ENCODE measurements at regions not wholly inside any gene's neighbourhood (a gene's known extent, or its start where the extent isn't known, plus 50 kb on each side); places are given as distances from the start of the nearest gene placed in this dataset.

- Mint-ChIP-seq H3K9me3 (ENCODE audit: insufficient read depth) (no peaks in the 10 kb centered on the region), H3K4me3 (no peak overlapping the region), H3K27me3 (peaks cover 25% of the 10 kb centered on the region), H3K4me1 (no peaks in the 10 kb centered on the region), H3K27ac (no peak overlapping the region)
- no peaks in the 10 kb centered on the region for H3K4me1 ChIP-seq (ENCODE audit: control insufficient read depth in 2 of 2, insufficient read depth in 2 of 2, low read length in 2 of 2)
- ChIA-PET POLR2A (no interaction called here), CTCF (no interaction called here)
- H3K27me3 ChIP-seq (replicated peaks in 1 of 4; ENCODE audit: control extremely low read depth in 1 of 4, control insufficient read depth in 3 of 4, insufficient read depth in 4 of 4, low read length in 3 of 4): peaks cover 0 to 5% (median 1%) of the 10 kb centered on the region in 4 experiments
- H3K4me2 ChIP-seq (replicated peaks; ENCODE audit: low read depth, low read length, poor library complexity, severe bottlenecking): no peak overlapping the region
- ATAC-seq (ENCODE audit: low read depth) (no peak), DNase-seq (no peak)
- no peaks in the 10 kb centered on the region for H3K36me3 ChIP-seq (replicated peaks in 1 of 2; ENCODE audit: control extremely low read depth in 1 of 2, control insufficient read depth in 1 of 2, extremely low read depth in 1 of 2, insufficient read depth in 2 of 2, low read length in 1 of 2)
- no peak overlapping the region for H3K4me3 ChIP-seq (ENCODE audit: control extremely low read depth in 1 of 5, extremely low read depth in 1 of 5, insufficient read depth in 1 of 5, low read depth in 2 of 5, low read length in 4 of 5)
- H3K79me2 ChIP-seq (ENCODE audit: control insufficient read depth, insufficient read depth, low read length): no peaks in the 10 kb centered on the region
- H3K27ac ChIP-seq (ENCODE audit: low read length in 2 of 2): no peak overlapping the region
- no peaks in the 10 kb centered on the region for H4K20me1 ChIP-seq (ENCODE audit: control insufficient read depth, insufficient read depth, low read length, poor library complexity, severe bottlenecking)
- no CpG with 5 or more reads among the region's 3 CpGs for WGBS (ENCODE audit: insufficient coverage)
- TF ChIP-seq EZH2 (IDR thresholded peaks at IDR 0.05; ENCODE audit: borderline replicate concordance, insufficient read depth, low read depth, low read length, poor library complexity, severe bottlenecking) (no peak), CTCF (IDR thresholded peaks at IDR 0.05) (no peak)
- H2AFZ ChIP-seq (ENCODE audit: insufficient read depth, low read depth, low read length, poor library complexity, severe bottlenecking): no peak overlapping the region
- no peak overlapping the region for H3K9ac ChIP-seq (ENCODE audit: low read length)
- intact Hi-C loops (cut with micrococcal nuclease): no loop called here
- H3K9me3 ChIP-seq (ENCODE audit: control extremely low read depth in 1 of 3, control insufficient read depth in 2 of 3, insufficient read depth in 1 of 3, low read length in 2 of 3): no peaks in the 10 kb centered on the region
These were observed 193.2 kb upstream of the LEF1 start for GRCh38 chr4:108361886-108362285.

- intact Hi-C loops (cut with micrococcal nuclease): no loop called here
- TF ChIP-seq EZH2 (IDR thresholded peaks at IDR 0.05; ENCODE audit: borderline replicate concordance, insufficient read depth, low read depth, low read length, poor library complexity, severe bottlenecking) (no peak), CTCF (IDR thresholded peaks at IDR 0.05) (no peak)
- POLR2A ChIA-PET: no interaction called here
These were observed 192.7 kb upstream of the LEF1 start for GRCh38 chr4:108361446-108361820.

More at GRCh38 chr4:108361446-108361820, 192.7 kb upstream of the LEF1 start:
- Histone ChIP-seq H2AFZ (ENCODE audit: insufficient read depth, low read depth, low read length, poor library complexity, severe bottlenecking) (no peak overlapping the region), H3K36me3 (replicated peaks in 1 of 2; ENCODE audit: control extremely low read depth in 1 of 2, control insufficient read depth in 1 of 2, extremely low read depth in 1 of 2, insufficient read depth in 2 of 2, low read length in 1 of 2) (no peaks in the 10 kb centered on the region), H3K9ac (ENCODE audit: low read length) (no peak overlapping the region), H3K27ac (ENCODE audit: low read length in 2 of 2) (no peak overlapping the region), H3K27me3 (replicated peaks in 1 of 4; ENCODE audit: control extremely low read depth in 1 of 4, control insufficient read depth in 3 of 4, insufficient read depth in 4 of 4, low read length in 3 of 4) (peaks cover 0 to 5% (median 1%) of the 10 kb centered on the region in 4 experiments), H3K79me2 (ENCODE audit: control insufficient read depth, insufficient read depth, low read length) (no peaks in the 10 kb centered on the region), H3K9me3 (ENCODE audit: control extremely low read depth in 1 of 3, control insufficient read depth in 2 of 3, insufficient read depth in 1 of 3, low read length in 2 of 3) (no peaks in the 10 kb centered on the region), H4K20me1 (ENCODE audit: control insufficient read depth, insufficient read depth, low read length, poor library complexity, severe bottlenecking) (no peaks in the 10 kb centered on the region), H3K4me1 (ENCODE audit: control insufficient read depth in 2 of 2, insufficient read depth in 2 of 2, low read length in 2 of 2) (no peaks in the 10 kb centered on the region), H3K4me2 (replicated peaks; ENCODE audit: low read depth, low read length, poor library complexity, severe bottlenecking) (no peak overlapping the region), H3K4me3 (ENCODE audit: control extremely low read depth in 1 of 5, extremely low read depth in 1 of 5, insufficient read depth in 1 of 5, low read depth in 2 of 5, low read length in 4 of 5) (no peak overlapping the region)
- DNase-seq (no peak), ATAC-seq (ENCODE audit: low read depth) (no peak)
- 83% methylated on average over 1 of the region's 2 CpGs for WGBS (ENCODE audit: insufficient coverage)
- no peak overlapping the region for H3K27ac Mint-ChIP-seq
- no peaks in the 10 kb centered on the region for H3K4me1 Mint-ChIP-seq
- H3K9me3 Mint-ChIP-seq (ENCODE audit: insufficient read depth): no peaks in the 10 kb centered on the region
- peaks cover 24% of the 10 kb centered on the region for H3K27me3 Mint-ChIP-seq
- H3K4me3 Mint-ChIP-seq: no peak overlapping the region
- CTCF ChIA-PET: no interaction called here

Data from B cell (primary cell).